Esophagus squamous epithelium (tissue), 4 donors: ENCODE measurements at regions not wholly inside any gene's neighbourhood (a gene's known extent, or its start where the extent isn't known, plus 50 kb on each side); places are given as distances from the start of the nearest gene placed in this dataset.

Experiments used
- CTCF ChIP-seq, 6 experiments: fragments of 450-650 bp in 4 of 6; fragments of 200-600 bp in 2 of 6; sonication (generic) in 2 of 6; IDR thresholded peaks; one replicate each; pipeline ENCODE4 v1.5.1; 2016 to 2019; ENCODE audit warnings: antibody characterized with exemption in 6 of 6, mild to moderate bottlenecking in 4 of 6, moderate library complexity in 4 of 6
- POLR2A ChIP-seq, 4 donors: fragments of 450-650 bp; IDR thresholded peaks; one replicate each; pipeline ENCODE4 v1.6.1; 2017; ENCODE audit warnings: antibody characterized with exemption in 4 of 4, mild to moderate bottlenecking in 4 of 4, moderate library complexity in 3 of 4

GRCh38 chr1:191519519-191519918 lies 638.7 kb upstream of the RGS18 start:
- no peak for TF ChIP-seq CTCF (IDR thresholded peaks at IDR 0.05)
- no peak for TF ChIP-seq POLR2A (IDR thresholded peaks at IDR 0.05)
